ENCODE measurements at regions not wholly inside any gene's neighbourhood (a gene's known extent, or its start where the extent isn't known, plus 50 kb on each side); places are given as distances from the start of the nearest gene placed in this dataset.

DNA sequence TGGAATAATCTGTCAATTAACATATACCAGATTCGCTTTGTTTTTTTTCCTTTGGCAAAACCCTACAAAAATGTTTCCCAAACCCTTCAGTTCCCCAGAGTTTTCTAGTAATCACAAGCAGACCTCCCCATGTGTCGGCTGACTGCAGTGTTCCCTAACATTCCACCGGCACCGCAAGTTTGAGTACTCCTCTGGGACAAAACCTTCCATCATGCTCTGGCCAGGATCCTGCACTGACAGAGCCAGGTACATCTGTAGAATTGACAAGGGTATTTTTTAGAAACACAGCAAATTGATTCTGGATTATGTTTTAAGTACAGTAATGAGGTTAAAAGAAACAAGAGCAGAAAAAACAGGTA is 174.7 kb downstream of the GAS1 start:
- DNase-seq (ENCODE audit: low spot score), result no peak
- H3K27ac ChIP-seq, result no peak overlapping the region
- CTCF ChIA-PET, result interaction anchor here (0.7 kb wide), 1 partner anchor 134 kb away, joined by 3 read pairs; no protein-coding TSS in a partner anchor
- POLR2A ChIA-PET (ENCODE audit: low non-redundant PET), result no interaction called here
- TF ChIP-seq, protein P1, sequence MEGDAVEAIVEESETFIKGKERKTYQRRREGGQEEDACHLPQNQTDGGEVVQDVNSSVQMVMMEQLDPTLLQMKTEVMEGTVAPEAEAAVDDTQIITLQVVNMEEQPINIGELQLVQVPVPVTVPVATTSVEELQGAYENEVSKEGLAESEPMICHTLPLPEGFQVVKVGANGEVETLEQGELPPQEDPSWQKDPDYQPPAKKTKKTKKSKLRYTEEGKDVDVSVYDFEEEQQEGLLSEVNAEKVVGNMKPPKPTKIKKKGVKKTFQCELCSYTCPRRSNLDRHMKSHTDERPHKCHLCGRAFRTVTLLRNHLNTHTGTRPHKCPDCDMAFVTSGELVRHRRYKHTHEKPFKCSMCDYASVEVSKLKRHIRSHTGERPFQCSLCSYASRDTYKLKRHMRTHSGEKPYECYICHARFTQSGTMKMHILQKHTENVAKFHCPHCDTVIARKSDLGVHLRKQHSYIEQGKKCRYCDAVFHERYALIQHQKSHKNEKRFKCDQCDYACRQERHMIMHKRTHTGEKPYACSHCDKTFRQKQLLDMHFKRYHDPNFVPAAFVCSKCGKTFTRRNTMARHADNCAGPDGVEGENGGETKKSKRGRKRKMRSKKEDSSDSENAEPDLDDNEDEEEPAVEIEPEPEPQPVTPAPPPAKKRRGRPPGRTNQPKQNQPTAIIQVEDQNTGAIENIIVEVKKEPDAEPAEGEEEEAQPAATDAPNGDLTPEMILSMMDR (conservative IDR thresholded peaks at IDR 0.05; ENCODE audit: low read depth), result no peak

DNA sequence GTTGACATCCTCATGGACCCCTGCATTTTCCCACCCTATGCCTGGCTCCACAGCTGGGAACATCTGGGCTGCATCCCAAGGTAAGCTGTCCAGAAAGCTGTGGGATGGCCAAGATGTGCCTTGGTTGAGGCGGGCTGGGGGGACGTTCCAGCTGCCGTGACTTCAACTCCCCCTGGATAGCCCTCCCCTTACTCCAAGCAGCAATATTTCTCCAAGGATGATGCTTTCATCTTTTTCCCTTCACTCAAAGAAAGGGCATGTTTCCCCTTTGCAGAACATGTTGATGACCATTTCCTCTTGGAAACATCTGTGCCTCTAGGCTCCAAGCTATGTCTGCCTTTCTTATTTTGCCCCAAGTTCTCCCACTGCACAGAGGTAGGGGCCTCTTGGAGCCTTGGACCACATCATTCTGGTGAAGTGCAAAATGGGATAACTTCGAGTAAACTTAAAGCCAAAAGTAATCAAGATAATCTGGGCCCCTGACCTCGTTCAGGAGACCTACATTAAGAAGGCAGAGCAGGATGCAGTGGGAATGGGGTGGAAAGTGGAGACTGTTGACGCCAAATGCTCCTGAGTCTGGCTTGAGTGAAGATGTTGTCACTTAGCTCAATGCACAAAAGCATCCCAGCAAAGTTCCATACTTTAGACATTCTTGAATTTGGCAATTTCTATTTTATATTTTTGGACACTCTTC is 175.2 kb downstream of the GAS1 start:
- CTCF ChIA-PET, result interaction anchor here (0.7 kb wide), 1 partner anchor 133 kb away, joined by 3 read pairs; no protein-coding TSS in a partner anchor
- POLR2A ChIA-PET (ENCODE audit: low non-redundant PET), result no interaction called here
- TF ChIP-seq, protein P1 (conservative IDR thresholded peaks at IDR 0.05; ENCODE audit: low read depth), result no peak
- DNase-seq (ENCODE audit: low spot score), result no peak
- H3K27ac ChIP-seq, result no peak overlapping the region

DNA sequence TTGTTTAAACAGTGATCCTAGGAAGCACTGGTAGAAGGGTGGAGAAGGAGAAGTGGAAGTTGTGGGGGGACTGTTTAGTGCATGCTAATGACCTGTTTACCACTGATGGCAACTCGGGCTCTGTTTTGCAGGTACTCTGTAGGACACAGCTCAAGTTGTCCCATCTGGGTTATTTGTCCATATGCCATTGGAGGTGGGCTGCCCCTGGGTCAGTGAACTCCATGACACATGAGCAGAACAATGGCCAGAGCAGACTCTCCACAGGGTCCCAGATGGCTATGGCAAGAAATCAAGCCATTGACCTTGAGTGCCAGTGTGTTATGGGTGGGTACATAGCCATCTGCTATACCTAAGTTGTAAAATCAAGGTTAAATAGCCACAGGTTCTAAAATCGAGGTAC is 175.9 kb downstream of the GAS1 start:
- H3K27ac ChIP-seq, result no peak overlapping the region
- TF ChIP-seq, protein P1 (conservative IDR thresholded peaks at IDR 0.05; ENCODE audit: low read depth), result no peak
- ChIA-PET CTCF (no interaction called here), POLR2A (ENCODE audit: low non-redundant PET) (no interaction called here)
- DNase-seq (ENCODE audit: low spot score), result no peak

DNA sequence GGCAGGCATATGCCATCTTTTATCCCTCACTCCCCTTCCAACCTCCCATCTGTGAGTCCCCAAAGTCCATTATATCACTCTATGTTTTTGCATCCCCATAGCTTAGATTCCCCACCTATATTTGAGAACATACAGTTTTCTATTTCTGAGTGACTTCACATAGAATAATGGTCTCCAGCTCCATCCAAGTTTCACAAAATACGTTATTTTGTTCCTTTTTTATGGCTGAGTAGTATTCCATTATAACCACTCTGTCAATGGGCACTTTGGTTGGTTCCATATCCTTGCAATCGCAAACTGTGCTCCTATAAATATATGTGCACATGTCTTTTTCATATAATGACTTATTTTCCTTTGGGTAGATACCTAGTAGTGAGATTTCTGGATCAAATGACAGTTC is 178.6 kb downstream of the GAS1 start:
- H3K27ac ChIP-seq, result no peak overlapping the region
- no peak for DNase-seq (ENCODE audit: low spot score)
- TF ChIP-seq, protein P1 (conservative IDR thresholded peaks at IDR 0.05; ENCODE audit: low read depth), result no peak
- ChIA-PET CTCF (interaction anchor here (0.6 kb wide), 1 partner anchor 77 kb away, joined by 3 read pairs; no protein-coding TSS in a partner anchor), POLR2A (ENCODE audit: low non-redundant PET) (no interaction called here)

DNA sequence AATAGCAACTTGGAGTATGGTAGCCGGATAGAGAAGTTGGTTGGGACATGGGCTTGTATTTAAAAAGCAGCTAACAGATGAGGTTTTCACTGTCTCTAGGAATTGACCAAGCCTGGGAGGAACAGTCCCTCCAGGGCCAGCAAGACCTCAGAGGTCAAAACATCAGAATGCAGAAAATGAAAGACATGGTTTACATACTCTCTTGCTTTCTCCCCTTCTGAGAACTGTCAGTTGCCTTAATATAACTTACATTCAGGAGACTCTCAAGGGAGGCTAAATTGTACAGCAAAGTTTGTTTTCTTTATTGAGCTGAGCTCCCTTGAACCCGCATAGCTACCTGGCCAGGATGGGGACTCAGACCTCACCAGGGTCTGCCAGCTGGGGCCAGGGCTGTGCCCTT is 179.3 kb downstream of the GAS1 start:
- DNase-seq (ENCODE audit: low spot score), result no peak
- ChIA-PET POLR2A (ENCODE audit: low non-redundant PET) (no interaction called here), CTCF (no interaction called here)
- TF ChIP-seq, protein P1 (conservative IDR thresholded peaks at IDR 0.05; ENCODE audit: low read depth), result no peak
- no peak overlapping the region for H3K27ac ChIP-seq

DNA sequence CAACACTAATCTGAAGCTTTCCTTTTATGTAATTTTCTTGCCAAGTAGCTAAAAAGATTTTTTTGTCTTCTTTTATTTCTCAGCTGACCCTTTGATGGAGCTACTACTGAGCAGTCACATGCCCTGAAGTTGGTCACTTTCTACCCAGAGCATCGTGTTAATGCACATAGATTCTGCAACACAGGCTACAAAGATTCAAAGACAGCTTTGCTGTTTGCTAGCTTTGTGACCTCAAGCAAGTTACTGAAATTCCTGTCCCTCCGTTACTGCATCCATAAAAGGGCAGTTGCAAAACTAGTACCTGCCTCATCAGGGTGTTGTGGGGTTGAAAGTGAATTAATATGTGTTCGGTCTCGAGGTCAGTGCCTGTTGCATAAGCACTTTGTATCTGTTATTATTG is 179.9 kb downstream of the GAS1 start:
- no peak for DNase-seq (ENCODE audit: low spot score)
- ChIA-PET CTCF (interaction anchor here (1.1 kb wide), 1 partner anchor 353 kb away, joined by 4 read pairs; no protein-coding TSS in a partner anchor), POLR2A (ENCODE audit: low non-redundant PET) (no interaction called here)
- TF ChIP-seq, protein P1 (conservative IDR thresholded peaks at IDR 0.05; ENCODE audit: low read depth), result no peak
- no peak overlapping the region for H3K27ac ChIP-seq

Data from RWPE1 (cell line).